GM12878 (cell line): ENCODE measurements at regions not wholly inside any gene's neighbourhood (a gene's known extent, or its start where the extent isn't known, plus 50 kb on each side); places are given as distances from the start of the nearest gene placed in this dataset.

Experiments used
- ATAC-seq: fragments of 200-7000 bp; cut with Tn5 transposase; 3 replicates; pipeline ENCODE4 v1.9.1; 2020; ENCODE audit warnings: mild to moderate bottlenecking, moderate library complexity
- BruUV-seq: library from RNA; stranded (reverse); fragments of 400-500 nt; replicated peaks from 2 replicates; lab custom pipeline; 2021; lab: Mats Ljungman, UMichigan
- CTCF ChIA-PET: fragments of 300-600 bp; sonication (Branson Sonifier 250); formaldehyde crosslinking; extraction: SDS; loops from one replicate; lab custom pipeline; 2021; ENCODE audit warnings: inconsistent platforms; lab: Yijun Ruan, JAX
- POLR2A ChIA-PET: fragments of 350-600 bp; formaldehyde crosslinking; extraction: SDS; loops from one replicate; lab custom pipeline; 2021; ENCODE audit warnings: inconsistent platforms; lab: Charles Lee
- RAD21 ChIA-PET: fragments of 300-600 bp; sonication (Branson Sonifier 250); formaldehyde crosslinking; loops from one replicate; lab custom pipeline; 2023; ENCODE audit warnings: antibody characterized with exemption; ENCODE audit not compliant: unreplicated experiment; lab: Charles Lee
- SMC1A ChIA-PET: fragments of 300-600 bp; sonication (Branson Sonifier 250); formaldehyde crosslinking; loops from one replicate; lab custom pipeline; 2023; ENCODE audit not compliant: unreplicated experiment, uncharacterized antibody; lab: Charles Lee
- DNase-seq: peaks from one replicate; pipeline ENCODE4 v3.0.0-alpha.2; 2011; ENCODE audit warnings: low read depth, low spot score
- FAIRE-seq: peaks from 3 replicates; lab custom pipeline; 2011; peaks lifted over from hg19 to GRCh38; lab: Jason Lieb, UNC
- H2AFZ ChIP-seq: 2 replicates; pipeline ENCODE4 v1.6.0; 2011; ENCODE audit warnings: low read depth, low read length, control low read depth; ENCODE audit not compliant: control insufficient read depth
- H3K27ac ChIP-seq: 2 replicates; pipeline ENCODE4 v1.5.1; 2011; ENCODE audit warnings: control low read depth; ENCODE audit not compliant: control insufficient read depth, insufficient read depth
- H3K27me3 ChIP-seq, 2 experiments: replicated peaks in 1 of 2; 2 replicates each; pipeline versions ENCODE4 v1.6.0 to v1.6.1; 2011; ENCODE audit warnings: low read length in 1 of 2; ENCODE audit not compliant: control insufficient read depth in 2 of 2, insufficient read depth in 2 of 2
- H3K36me3 ChIP-seq, 2 experiments: 2 replicates each; pipeline ENCODE4 v1.5.1; 2011; ENCODE audit warnings: low read length in 1 of 2; ENCODE audit not compliant: control insufficient read depth in 2 of 2, insufficient read depth in 2 of 2
- H3K4me1 ChIP-seq: 2 replicates; pipeline ENCODE4 v1.6.1; 2011; ENCODE audit warnings: mild to moderate bottlenecking, low read length, moderate library complexity, mixed read lengths; ENCODE audit not compliant: control insufficient read depth, insufficient read depth
- H3K4me2 ChIP-seq: 2 replicates; pipeline ENCODE4 v1.6.0; 2011; ENCODE audit warnings: control low read depth; ENCODE audit not compliant: control insufficient read depth, insufficient read depth
- H3K4me3 ChIP-seq: fragments of 200-600 bp; sonication (generic); 2 replicates; pipeline ENCODE4 v1.5.1; 2016
- H3K79me2 ChIP-seq: 2 replicates; pipeline ENCODE4 v1.6.0; 2011; ENCODE audit warnings: low read length; ENCODE audit not compliant: control insufficient read depth, insufficient read depth
- H3K9ac ChIP-seq: 2 replicates; pipeline ENCODE4 v1.8.0; 2011; ENCODE audit warnings: low read length, control low read depth, mixed read lengths; ENCODE audit not compliant: control insufficient read depth, insufficient read depth
- H3K9me3 ChIP-seq: replicated peaks from 3 replicates; pipeline ENCODE4 v1.5.1; 2011; ENCODE audit warnings: mild to moderate bottlenecking, low read length; ENCODE audit not compliant: control insufficient read depth, insufficient read depth
- H4K20me1 ChIP-seq: 2 replicates; pipeline ENCODE4 v1.6.0; 2011; ENCODE audit not compliant: control insufficient read depth, insufficient read depth
- BHLHE40 ChIP-seq, 2 experiments: fragments of 450-650 bp in 1 of 2; IDR thresholded peaks; 2 replicates each; pipeline ENCODE4 v1.6.1; 2011 to 2017; ENCODE audit warnings: low read depth in 2 of 2, borderline replicate concordance in 1 of 2, improper control_type of control experiment in 1 of 2, low read length in 1 of 2, mild to moderate bottlenecking in 1 of 2
- CBX5 ChIP-seq: sonication (generic); IDR thresholded peaks from 2 replicates; pipeline ENCODE4 v1.6.1; 2016; ENCODE audit warnings: low read depth, moderate library complexity, mild to moderate bottlenecking, inconsistent platforms
- CHD4 ChIP-seq: fragments of 200-600 bp; sonication (generic); IDR thresholded peaks from 2 replicates; pipeline ENCODE4 v1.6.1; 2016; ENCODE audit warnings: mild to moderate bottlenecking
- DPF2 ChIP-seq: fragments of 450-650 bp; IDR thresholded peaks from 2 replicates; pipeline ENCODE4 v1.6.1; 2017; ENCODE audit warnings: mild to moderate bottlenecking
- NR2C2 ChIP-seq: IDR thresholded peaks from 2 replicates; pipeline ENCODE4 v1.6.1; 2011; ENCODE audit warnings: borderline replicate concordance, low read depth; ENCODE audit not compliant: control insufficient read depth, insufficient read length
- POU2F2 ChIP-seq: IDR thresholded peaks from 3 replicates; pipeline ENCODE4 v1.6.1; 2011; ENCODE audit warnings: low read depth, mild to moderate bottlenecking, low read length, borderline replicate concordance
- SIN3A ChIP-seq: IDR thresholded peaks from 2 replicates; pipeline ENCODE4 v1.6.1; 2012; ENCODE audit warnings: low read depth, low read length, improper control_type of control experiment
- SMC3 ChIP-seq: IDR thresholded peaks from 2 replicates; pipeline ENCODE4 v1.6.1; 2011; ENCODE audit warnings: low read length, improper control_type of control experiment, borderline replicate concordance
- SP1 ChIP-seq: IDR thresholded peaks from one replicate; pipeline ENCODE4 v1.6.1; 2011; ENCODE audit warnings: low read depth, low read length
- TCF3 ChIP-seq: IDR thresholded peaks from 2 replicates; pipeline ENCODE4 v1.6.1; 2012; ENCODE audit warnings: low read depth, mild to moderate bottlenecking, low read length, borderline replicate concordance; ENCODE audit not compliant: insufficient read depth
- ZBTB33 ChIP-seq: fragments of 450-650 bp; IDR thresholded peaks from 2 replicates; pipeline ENCODE4 v1.6.1; 2017; ENCODE audit warnings: mild to moderate bottlenecking
- ZNF274 ChIP-seq: IDR thresholded peaks from one replicate; pipeline ENCODE4 v1.8.0; 2011; ENCODE audit not compliant: insufficient read length, insufficient read depth
- WGBS: methylation state at CpG from one replicate; pipeline ENCODE4 v1.1.6; 2016; ENCODE audit warnings: low lambda C conversion rate; ENCODE audit not compliant: insufficient replicate concordance, insufficient coverage; ENCODE audit errors: missing lambda C conversion rate; 5-methylcytosine and 5-hydroxymethylcytosine counted together
- in situ Hi-C: fragments of 300-500 bp; cut with MboI; formaldehyde crosslinking; loops from 9 replicates; pipeline ENCODE4 v1.14.3; 2018; ENCODE audit warnings: mixed read lengths
- intact Hi-C: fragments of 100-400 bp; cut with micrococcal nuclease; formaldehyde crosslinking; loops from one replicate; pipeline ENCODE4 v1.14.2; 2022; ENCODE audit not compliant: unreplicated experiment

GRCh38 chr14:97387252-97387874 is 590.2 kb downstream of the VRK1 start (continued):
- no peak for TF ChIP-seq CBX5
- no peak for TF ChIP-seq ZNF274

DNA sequence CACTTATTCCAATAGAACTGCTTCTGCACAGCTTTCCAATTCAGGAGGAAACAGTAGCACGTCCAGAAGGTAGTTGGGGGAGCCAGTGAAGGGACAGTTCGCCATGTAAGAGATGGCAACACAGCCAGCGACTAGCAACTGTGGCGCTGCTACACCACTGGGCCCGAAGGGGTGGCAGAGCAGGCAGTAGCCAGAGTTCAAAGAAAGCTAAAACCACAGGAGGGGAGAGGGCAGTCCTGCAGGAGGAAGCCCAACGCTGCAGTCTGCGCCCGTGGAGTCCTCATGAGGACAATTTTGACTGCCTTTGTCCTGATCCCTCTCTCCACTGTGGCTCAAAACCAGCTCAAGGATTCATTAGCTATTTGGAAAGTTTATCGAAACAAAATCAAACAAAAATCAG is 591.2 kb downstream of the VRK1 start:
- no peak for TF ChIP-seq SMC3
- TF ChIP-seq CHD4, result no peak
- no peak for TF ChIP-seq DPF2
- no peak for TF ChIP-seq ZBTB33
- TF ChIP-seq SP1, result no peak
- TF ChIP-seq SIN3A, result no peak
- TF ChIP-seq NR2C2, result no peak
- no peak for TF ChIP-seq TCF3
- TF ChIP-seq POU2F2, result no peak
- TF ChIP-seq BHLHE40 (IDR thresholded peaks at IDR 0.05; ENCODE audit: borderline replicate concordance in 1 of 2, low read depth in 2 of 2, low read length in 1 of 2), result no peak
- ATAC-seq (peak; percentile 22; the same call in 2 of the 3 replicates), FAIRE-seq (no peak), DNase-seq (no peak)
- H3K9me3 ChIP-seq, result no peaks in the 10 kb centered on the region; the same call in 2 of the 3 replicates
- no peak overlapping the region for H3K27ac ChIP-seq
- H3K4me3 ChIP-seq, result no peak overlapping the region
- H3K4me1 ChIP-seq, result peaks cover 19% of the 10 kb centered on the region
- no TSS peak for BruUV-seq
- POLR2A ChIA-PET, result interaction anchor here (2.4 to 3.0 kb wide), 3 partner anchors 20 to 29 kb away, joined by 6 to 15 read pairs (median 13); no protein-coding TSS in a partner anchor
- H3K36me3 ChIP-seq, result no peaks in the 10 kb centered on the region
- H4K20me1 ChIP-seq, result no peaks in the 10 kb centered on the region
- SMC1A ChIA-PET, result interaction anchor here (0.6 to 12.1 kb wide), 13 partner anchors 9 to 1261 kb away, joined by 3 to 115 read pairs (median 6); no protein-coding TSS in a partner anchor
- in situ Hi-C loops (no loop called here), intact Hi-C loops (loop anchor here (10.0 kb wide), 2 partner anchors 156 to 214 kb away; no protein-coding TSS in a partner anchor)
- H3K9ac ChIP-seq, result no peak overlapping the region
- no peaks in the 10 kb centered on the region for H3K79me2 ChIP-seq
- no peak overlapping the region for H3K4me2 ChIP-seq
- 30% methylated on average over 9 of the region's 9 CpGs for WGBS
- CTCF ChIA-PET, result interaction anchor here (1.0 to 1.7 kb wide), 6 partner anchors 13 to 88 kb away, joined by 3 to 5 read pairs (median 4); no protein-coding TSS in a partner anchor
- H2AFZ ChIP-seq, result no peak overlapping the region
- RAD21 ChIA-PET, result interaction anchor here (0.6 to 14.3 kb wide), 10 partner anchors 9 to 212 kb away, joined by 3 to 214 read pairs (median 4); no protein-coding TSS in a partner anchor
- no peaks in the 10 kb centered on the region for H3K27me3 ChIP-seq
